Trophoblast cell (in vitro differentiated cells and primary cell): ENCODE measurements at regions not wholly inside any gene's neighbourhood (a gene's known extent, or its start where the extent isn't known, plus 50 kb on each side); places are given as distances from the start of the nearest gene placed in this dataset.

Source experiments
- DNase-seq, 2 donors: peaks; one replicate each; pipeline ENCODE4 v3.0.0-alpha.2; 2016
- H2AFZ ChIP-seq: 2 replicates; pipeline ENCODE4 v1.6.1; 2013; ENCODE audit warnings: low read length, moderate library complexity, mild to moderate bottlenecking; ENCODE audit not compliant: insufficient read depth, poor library complexity
- H2AK5ac ChIP-seq: 2 replicates; pipeline ENCODE4 v1.6.1; 2013; ENCODE audit warnings: mild to moderate bottlenecking, low read length
- H2BK120ac ChIP-seq: 2 replicates; pipeline ENCODE4 v1.6.1; 2013; ENCODE audit warnings: low read length, mild to moderate bottlenecking, moderate library complexity; ENCODE audit not compliant: insufficient read depth, poor library complexity
- H2BK12ac ChIP-seq: 2 replicates; pipeline ENCODE4 v1.6.1; 2013; ENCODE audit warnings: mild to moderate bottlenecking, low read length, moderate library complexity
- H2BK5ac ChIP-seq: 2 replicates; pipeline ENCODE4 v1.6.1; 2013; ENCODE audit warnings: low read length, low read depth, moderate library complexity, mild to moderate bottlenecking; ENCODE audit not compliant: poor library complexity
- H3K14ac ChIP-seq: 2 replicates; pipeline ENCODE4 v1.6.1; 2013; ENCODE audit warnings: mild to moderate bottlenecking, low read length
- H3K18ac ChIP-seq: 2 replicates; pipeline ENCODE4 v1.6.1; 2013; ENCODE audit warnings: mild to moderate bottlenecking, low read length
- H3K23ac ChIP-seq: 2 replicates; pipeline ENCODE4 v1.6.1; 2013; ENCODE audit warnings: low read length
- H3K27ac ChIP-seq: 2 replicates; pipeline ENCODE4 v1.5.1; 2013; ENCODE audit warnings: low read depth, mild to moderate bottlenecking, inconsistent platforms, low read length, moderate library complexity
- H3K27me3 ChIP-seq: 2 replicates; pipeline ENCODE4 v1.6.1; 2013; ENCODE audit warnings: inconsistent platforms, mild to moderate bottlenecking, low read length, moderate library complexity; ENCODE audit not compliant: insufficient read depth
- H3K36me3 ChIP-seq, 2 experiments: 1 replicate in 1 of 2; 2 replicates in 1 of 2; pipeline ENCODE4 v1.6.1; 2013; ENCODE audit warnings: low read length in 2 of 2, mild to moderate bottlenecking in 2 of 2, moderate library complexity in 1 of 2; ENCODE audit not compliant: insufficient read depth in 2 of 2, control insufficient read depth in 1 of 2
- H3K4ac ChIP-seq: 2 replicates; pipeline ENCODE4 v1.6.1; 2013; ENCODE audit warnings: low read depth, mild to moderate bottlenecking, low read length, moderate library complexity
- H3K4me1 ChIP-seq, 2 experiments: 1 replicate in 1 of 2; 2 replicates in 1 of 2; pipeline ENCODE4 v1.6.1; 2013; ENCODE audit warnings: low read length in 2 of 2, mild to moderate bottlenecking in 2 of 2, moderate library complexity in 1 of 2; ENCODE audit not compliant: insufficient read depth in 2 of 2, control insufficient read depth in 1 of 2
- H3K4me2 ChIP-seq: 2 replicates; pipeline ENCODE4 v1.6.1; 2013; ENCODE audit warnings: inconsistent platforms, mild to moderate bottlenecking, low read length, moderate library complexity
- H3K4me3 ChIP-seq: 2 replicates; pipeline ENCODE4 v1.5.1; 2013; ENCODE audit warnings: mild to moderate bottlenecking, low read depth, low read length, inconsistent platforms
- H3K79me1 ChIP-seq: one replicate; pipeline ENCODE4 v1.6.1; 2013; ENCODE audit warnings: low read length
- H3K79me2 ChIP-seq: 2 replicates; pipeline ENCODE4 v1.6.1; 2013; ENCODE audit warnings: low read length, mild to moderate bottlenecking; ENCODE audit not compliant: control insufficient read depth, insufficient read depth, poor library complexity
- H3K9ac ChIP-seq: 2 replicates; pipeline ENCODE4 v1.6.1; 2013; ENCODE audit warnings: mild to moderate bottlenecking, low read length
- H3K9me3 ChIP-seq: 2 replicates; pipeline ENCODE4 v1.6.1; 2013; ENCODE audit warnings: low read depth, mild to moderate bottlenecking, control low read depth, inconsistent platforms, low read length; ENCODE audit not compliant: insufficient read depth
- H4K12ac ChIP-seq: 2 replicates; pipeline ENCODE4 v1.6.1; 2013; ENCODE audit warnings: low read depth, mild to moderate bottlenecking, low read length, moderate library complexity
- H4K8ac ChIP-seq: 2 replicates; pipeline ENCODE4 v1.6.1; 2013; ENCODE audit warnings: low read depth, mild to moderate bottlenecking, low read length, moderate library complexity
- H4K91ac ChIP-seq: one replicate; pipeline ENCODE4 v1.6.1; 2013; ENCODE audit warnings: low read depth, mild to moderate bottlenecking, low read length, moderate library complexity
- WGBS: extraction: QIAGEN DNeasy Blood & Tissue Kit; methylation state at CpG from one replicate; pipeline ENCODE4 v1.1.7; 2013; ENCODE audit warnings: missing lambda C conversion rate; ENCODE audit not compliant: insufficient read length, insufficient coverage; ENCODE audit errors: extremely low coverage; 5-methylcytosine and 5-hydroxymethylcytosine counted together

DNA sequence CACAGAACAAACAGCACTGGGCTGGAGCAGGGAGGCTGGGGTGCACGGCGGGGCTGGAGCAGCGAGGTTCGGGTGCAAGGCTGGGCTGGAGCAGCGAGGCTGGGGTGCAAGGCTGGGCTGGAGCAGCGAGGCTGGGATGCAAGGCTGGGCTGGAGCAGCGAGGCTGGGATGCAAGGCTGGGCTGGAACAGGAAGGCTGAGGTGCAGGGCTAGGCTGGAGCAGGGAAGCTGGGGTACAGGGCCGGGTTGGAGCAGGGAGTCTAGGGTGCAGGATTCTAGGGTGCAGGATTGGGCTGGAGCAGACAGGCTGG lies 198.5 kb downstream of the BRD1 start:
- Histone ChIP-seq H3K18ac (no peak overlapping the region), H3K36me3 (no peaks in the 10 kb centered on the region), H2AFZ (no peak overlapping the region), H2AK5ac (no peak overlapping the region), H3K27me3 (no peaks in the 10 kb centered on the region), H4K8ac (no peak overlapping the region), H3K14ac (no peak overlapping the region), H3K23ac (no peak overlapping the region), H4K12ac (no peak overlapping the region), H4K91ac (no peak overlapping the region), H3K79me1 (no peaks in the 10 kb centered on the region), H3K4me3 (no peak overlapping the region), H3K9ac (no peak overlapping the region), H3K27ac (no peak overlapping the region), H3K4ac (no peak overlapping the region), H3K4me2 (no peak overlapping the region), H3K4me1 (peaks cover 0 to 3% of the 10 kb centered on the region in 2 experiments), H3K9me3 (no peaks in the 10 kb centered on the region), H2BK12ac (no peak overlapping the region), H2BK120ac (no peak overlapping the region), H2BK5ac (no peak overlapping the region), H3K79me2 (no peaks in the 10 kb centered on the region)
- no CpG with 5 or more reads among the region's 8 CpGs for WGBS
- no peak for DNase-seq

DNA sequence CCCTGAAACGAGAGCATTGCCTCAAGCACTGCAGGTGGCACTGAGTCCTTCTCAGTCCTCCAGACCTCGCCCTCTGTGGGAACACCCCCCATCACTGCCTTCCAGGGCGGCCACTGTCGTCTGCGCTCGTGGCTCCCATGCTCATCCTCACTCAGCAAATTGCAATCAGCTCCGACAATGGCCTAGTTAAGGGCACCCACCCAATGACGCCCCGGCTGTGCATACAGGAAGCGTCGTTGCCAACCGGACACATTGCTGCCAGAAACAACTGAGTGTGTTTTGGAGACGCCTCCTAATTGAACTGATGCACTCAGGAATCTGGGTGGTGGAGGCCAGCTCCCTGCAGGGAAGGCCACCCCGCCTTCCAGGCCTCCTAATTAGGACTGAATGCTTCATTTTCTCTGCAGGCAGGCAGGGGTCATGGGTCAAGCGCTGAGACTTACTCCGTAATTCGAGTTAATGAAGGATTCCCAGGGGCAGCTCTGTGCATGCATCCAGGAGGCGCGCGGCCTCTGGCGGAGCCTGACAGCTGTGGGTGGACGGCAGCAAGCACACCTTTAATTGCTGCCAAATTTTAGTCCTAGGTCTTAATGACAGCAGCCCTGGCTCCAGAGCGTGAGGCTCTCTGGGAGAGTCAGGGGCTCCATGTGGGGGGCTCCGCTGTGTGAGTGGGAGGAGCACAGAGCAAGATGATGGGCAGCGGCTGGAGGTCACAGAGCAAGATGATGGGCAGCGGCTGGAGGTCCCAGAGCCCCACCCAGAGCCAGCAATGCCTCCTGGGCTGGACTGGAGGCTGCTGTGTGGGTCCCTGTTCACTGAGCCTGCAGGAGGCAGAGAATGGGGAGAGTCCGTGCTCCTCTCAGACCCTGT lies 199.0 kb downstream of the BRD1 start:
- H3K4me3 ChIP-seq = no peak overlapping the region
- no peaks in the 10 kb centered on the region for H3K36me3 ChIP-seq
- no peak overlapping the region for H3K18ac ChIP-seq
- H3K4me1 ChIP-seq = peaks cover 0 to 3% of the 10 kb centered on the region in 2 experiments
- H2AFZ ChIP-seq = no peak overlapping the region
- H2BK120ac ChIP-seq = no peak overlapping the region
- no peak overlapping the region for H3K4me2 ChIP-seq
- no peak overlapping the region for H2AK5ac ChIP-seq
- no peaks in the 10 kb centered on the region for H3K79me1 ChIP-seq
- H3K9me3 ChIP-seq = no peaks in the 10 kb centered on the region
- H4K91ac ChIP-seq = no peak overlapping the region
- no peak overlapping the region for H3K27ac ChIP-seq
- WGBS = no CpG with 5 or more reads among the region's 27 CpGs
- H3K14ac ChIP-seq = no peak overlapping the region
- H3K23ac ChIP-seq = no peak overlapping the region
- H4K12ac ChIP-seq = no peak overlapping the region
- H3K4ac ChIP-seq = no peak overlapping the region
- no peaks in the 10 kb centered on the region for H3K27me3 ChIP-seq
- DNase-seq = no peak
- no peak overlapping the region for H2BK5ac ChIP-seq
- H4K8ac ChIP-seq = no peak overlapping the region
- H3K79me2 ChIP-seq = no peaks in the 10 kb centered on the region
- H2BK12ac ChIP-seq = no peak overlapping the region
- H3K9ac ChIP-seq = no peak overlapping the region

DNA sequence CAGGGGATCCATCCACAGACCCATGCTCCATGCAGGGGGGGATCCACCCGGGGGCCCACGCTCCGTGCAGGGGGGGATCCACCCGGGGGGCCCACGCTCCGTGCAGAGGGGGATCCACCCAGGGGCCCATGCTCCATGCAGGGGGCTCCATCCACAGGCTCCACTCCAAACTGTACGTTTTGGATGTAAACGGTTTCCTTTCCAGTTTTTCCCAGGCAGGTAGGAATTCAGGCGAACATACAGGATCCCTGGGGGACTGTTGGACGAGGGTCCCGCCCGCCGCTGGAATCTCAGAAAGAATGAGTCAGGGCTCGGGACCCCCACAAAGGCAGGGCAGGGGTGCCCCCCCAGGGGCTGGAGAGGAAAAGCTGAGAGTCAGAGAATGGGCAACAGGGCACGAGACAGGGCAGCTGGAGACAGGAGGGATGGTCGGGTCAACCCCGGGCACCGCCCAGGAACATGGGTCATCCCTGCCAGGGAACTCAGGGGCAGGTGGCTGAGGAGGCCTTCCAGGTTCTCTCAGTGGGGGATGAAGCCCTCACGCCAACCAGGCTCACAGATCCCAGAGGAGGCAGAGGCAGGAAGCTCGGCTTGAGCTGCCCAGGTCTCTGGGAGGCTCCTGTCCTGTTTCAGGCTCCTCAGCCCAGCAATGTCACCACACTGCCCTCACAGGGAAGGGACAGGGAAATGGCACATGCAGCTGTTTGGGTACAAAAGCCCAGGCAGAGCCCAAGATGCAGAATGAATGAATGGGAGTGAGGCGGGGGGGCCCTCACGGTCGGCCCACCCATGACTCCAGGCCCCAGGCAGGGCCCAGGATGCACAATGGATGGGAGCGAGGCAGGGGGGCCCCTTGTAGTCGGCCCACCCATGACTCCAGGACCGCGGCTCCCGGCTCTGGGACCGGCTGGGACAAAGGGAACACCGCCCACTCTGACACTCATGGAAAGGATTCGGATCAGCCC lies 200.2 kb downstream of the BRD1 start:
- no peak overlapping the region for H3K4me3 ChIP-seq
- H3K4ac ChIP-seq = no peak overlapping the region
- H3K9ac ChIP-seq = no peak overlapping the region
- H4K8ac ChIP-seq = no peak overlapping the region
- DNase-seq = no peak
- no peaks in the 10 kb centered on the region for H3K79me1 ChIP-seq
- H3K18ac ChIP-seq = no peak overlapping the region
- H3K4me2 ChIP-seq = no peak overlapping the region
- no peak overlapping the region for H2AK5ac ChIP-seq
- H3K23ac ChIP-seq = no peak overlapping the region
- H4K12ac ChIP-seq = no peak overlapping the region
- peaks cover 0 to 3% of the 10 kb centered on the region in 2 experiments for H3K4me1 ChIP-seq
- no peak overlapping the region for H2BK120ac ChIP-seq
- H3K27me3 ChIP-seq = no peaks in the 10 kb centered on the region
- H2AFZ ChIP-seq = no peak overlapping the region
- no peak overlapping the region for H4K91ac ChIP-seq
- H3K14ac ChIP-seq = no peak overlapping the region
- H3K9me3 ChIP-seq = no peaks in the 10 kb centered on the region
- no peaks in the 10 kb centered on the region for H3K79me2 ChIP-seq
- H3K27ac ChIP-seq = no peak overlapping the region
- no CpG with 5 or more reads among the region's 31 CpGs for WGBS
- no peak overlapping the region for H2BK5ac ChIP-seq
- H2BK12ac ChIP-seq = no peak overlapping the region
- H3K36me3 ChIP-seq = no peaks in the 10 kb centered on the region

DNA sequence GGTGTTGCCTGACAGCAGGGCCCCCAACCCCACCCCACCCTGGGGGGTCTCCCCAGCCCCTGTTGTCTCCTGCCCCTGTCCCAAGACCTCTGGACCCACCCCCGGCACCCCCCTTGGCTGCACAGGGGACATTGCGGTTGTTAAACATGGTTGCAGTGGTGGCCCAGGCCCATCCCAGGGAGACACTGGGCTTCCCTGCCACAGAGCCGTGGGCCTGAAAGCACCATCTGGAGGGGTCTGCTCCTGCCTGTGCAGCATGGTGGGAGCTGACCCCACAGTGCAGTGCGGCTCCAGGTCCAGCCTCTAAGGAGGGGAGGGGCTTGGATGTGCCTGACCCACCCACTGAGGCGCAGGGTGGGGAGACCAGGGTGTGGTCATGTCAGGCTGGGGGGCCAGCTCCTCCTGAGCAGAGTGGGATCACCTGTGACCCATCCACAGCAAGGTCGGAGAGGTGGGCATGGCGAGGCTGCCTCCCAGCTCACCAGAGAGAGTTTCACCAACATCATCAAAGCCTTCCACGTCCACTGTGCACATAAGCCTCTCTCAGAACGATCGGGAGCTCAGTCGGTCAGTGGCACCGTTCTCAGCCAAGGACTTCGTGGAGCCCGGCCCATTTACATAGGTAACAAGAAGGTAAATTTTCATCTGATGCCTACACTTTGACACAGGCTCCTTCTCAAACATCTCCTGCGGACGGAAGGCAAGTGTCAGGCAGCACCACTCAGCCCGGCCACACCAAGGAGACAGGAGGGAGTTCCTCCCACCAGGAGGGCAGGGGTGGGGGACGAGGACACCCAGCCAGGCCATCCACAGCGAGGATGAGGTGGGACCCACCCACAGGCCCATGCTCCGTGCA lies 201.1 kb downstream of the BRD1 start:
- no CpG with 5 or more reads among the region's 20 CpGs for WGBS
- Histone ChIP-seq H3K79me2 (no peaks in the 10 kb centered on the region), H3K9ac (no peak overlapping the region)

More for the DNA sequence above, 201.1 kb downstream of the BRD1 start:
- no peak overlapping the region for H3K4ac ChIP-seq
- H3K36me3 ChIP-seq = no peaks in the 10 kb centered on the region
- no peak overlapping the region for H2BK5ac ChIP-seq
- no peaks in the 10 kb centered on the region for H3K4me1 ChIP-seq
- H2AK5ac ChIP-seq = no peak overlapping the region
- no peak overlapping the region for H3K4me3 ChIP-seq
- no peak overlapping the region for H3K23ac ChIP-seq
- H3K18ac ChIP-seq = no peak overlapping the region
- H3K79me1 ChIP-seq = no peaks in the 10 kb centered on the region
- no peak overlapping the region for H2AFZ ChIP-seq
- DNase-seq = no peak
- H3K27ac ChIP-seq = no peak overlapping the region
- H3K27me3 ChIP-seq = no peaks in the 10 kb centered on the region
- no peak overlapping the region for H4K91ac ChIP-seq
- H2BK120ac ChIP-seq = no peak overlapping the region
- H3K4me2 ChIP-seq = no peak overlapping the region
- H2BK12ac ChIP-seq = no peak overlapping the region
- no peaks in the 10 kb centered on the region for H3K9me3 ChIP-seq
- H3K14ac ChIP-seq = no peak overlapping the region
- no peak overlapping the region for H4K8ac ChIP-seq
- no peak overlapping the region for H4K12ac ChIP-seq
